BLaER1 (cell line): ENCODE measurements at regions not wholly inside any gene's neighbourhood (a gene's known extent, or its start where the extent isn't known, plus 50 kb on each side); places are given as distances from the start of the nearest gene placed in this dataset.

ENCODE experiments used
- H3K27ac ChIP-seq: shearing (Covaris generic); formaldehyde crosslinking; 2 replicates; pipeline ENCODE4 v1.8.1; 2022
- H3K27me3 ChIP-seq: shearing (Covaris generic); formaldehyde crosslinking; 2 replicates; pipeline ENCODE4 v1.8.1; 2022
- H3K36me3 ChIP-seq: shearing (Covaris generic); formaldehyde crosslinking; 2 replicates; pipeline ENCODE4 v1.8.1; 2022
- H3K4me1 ChIP-seq: shearing (Covaris generic); formaldehyde crosslinking; 2 replicates; pipeline ENCODE4 v1.8.1; 2022
- H3K4me2 ChIP-seq: shearing (Covaris generic); formaldehyde crosslinking; 2 replicates; pipeline ENCODE4 v1.8.1; 2022
- H3K4me3 ChIP-seq: shearing (Covaris generic); formaldehyde crosslinking; 2 replicates; pipeline ENCODE4 v1.8.1; 2022
- H3K9ac ChIP-seq: shearing (Covaris generic); formaldehyde crosslinking; 2 replicates; pipeline ENCODE4 v1.8.1; 2022
- H3K9me3 ChIP-seq: shearing (Covaris generic); formaldehyde crosslinking; 2 replicates; pipeline ENCODE4 v1.8.1; 2022
- H4K20me1 ChIP-seq: shearing (Covaris generic); formaldehyde crosslinking; 2 replicates; pipeline ENCODE4 v1.8.1; 2022
- Cebpa-rat ChIP-seq: shearing (Covaris generic); IDR thresholded peaks from 2 replicates; pipeline ENCODE4 v1.8.1; 2022

DNA sequence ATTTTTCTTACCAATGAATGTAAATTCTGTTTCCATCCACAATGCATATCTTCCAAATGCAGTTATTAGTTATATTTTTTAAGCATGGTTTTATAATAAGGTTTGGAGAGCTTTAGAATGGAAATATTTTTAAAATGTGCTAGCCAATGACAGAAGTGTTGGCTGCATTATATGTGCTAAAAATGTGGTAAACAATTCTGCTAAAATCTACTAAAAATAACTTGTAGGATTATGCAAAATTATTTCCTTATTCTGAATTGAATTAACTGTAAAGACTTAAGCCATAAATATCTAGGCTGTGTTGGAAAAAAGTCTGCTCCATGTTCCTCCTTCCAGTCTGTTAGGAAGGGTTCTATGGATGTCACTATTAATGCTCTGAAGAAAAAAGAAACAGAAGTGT, 503.3 kb downstream of the PRR16 start:
- no peaks in the 10 kb centered on the region for H3K36me3 ChIP-seq
- H3K4me2 ChIP-seq: no peak overlapping the region
- H3K9ac ChIP-seq: no peak overlapping the region
- no peaks in the 10 kb centered on the region for H3K9me3 ChIP-seq
- no peak overlapping the region for H3K4me3 ChIP-seq
- no peaks in the 10 kb centered on the region for H3K27me3 ChIP-seq
- H3K4me1 ChIP-seq: no peaks in the 10 kb centered on the region
- H4K20me1 ChIP-seq: no peaks in the 10 kb centered on the region
- H3K27ac ChIP-seq: no peak overlapping the region
- no peak for TF ChIP-seq Cebpa-rat

- H3K4me3 ChIP-seq: no peak overlapping the region
- no peak overlapping the region for H3K9ac ChIP-seq
- H3K4me2 ChIP-seq: no peak overlapping the region
- H4K20me1 ChIP-seq: no peaks in the 10 kb centered on the region
- no peak overlapping the region for H3K27ac ChIP-seq
- no peaks in the 10 kb centered on the region for H3K4me1 ChIP-seq
- H3K27me3 ChIP-seq: no peaks in the 10 kb centered on the region
- H3K36me3 ChIP-seq: no peaks in the 10 kb centered on the region
- H3K9me3 ChIP-seq: no peaks in the 10 kb centered on the region
- TF ChIP-seq Cebpa-rat: no peak
Measured at GRCh38 chr5:120974690-120975089, 510.6 kb downstream of the PRR16 start.

- H3K27me3 ChIP-seq: no peaks in the 10 kb centered on the region
- no peaks in the 10 kb centered on the region for H3K9me3 ChIP-seq
- TF ChIP-seq Cebpa-rat: no peak
- no peak overlapping the region for H3K4me3 ChIP-seq
- no peaks in the 10 kb centered on the region for H3K4me1 ChIP-seq
- H3K9ac ChIP-seq: no peak overlapping the region
- H4K20me1 ChIP-seq: no peaks in the 10 kb centered on the region
- no peak overlapping the region for H3K4me2 ChIP-seq
- H3K36me3 ChIP-seq: no peaks in the 10 kb centered on the region
- H3K27ac ChIP-seq: no peak overlapping the region
Measured at GRCh38 chr5:120982351-120982750, 518.3 kb downstream of the PRR16 start.

- Histone ChIP-seq H3K36me3 (no peaks in the 10 kb centered on the region), H3K27me3 (no peaks in the 10 kb centered on the region), H3K4me2 (no peak overlapping the region)
Measured at GRCh38 chr5:120985526-120985925, 521.4 kb downstream of the PRR16 start.

GRCh38 chr5:120988491-120988890, 524.4 kb downstream of the PRR16 start:
- Histone ChIP-seq H3K27me3 (no peaks in the 10 kb centered on the region), H3K4me2 (no peak overlapping the region), H3K9me3 (no peaks in the 10 kb centered on the region), H3K36me3 (no peaks in the 10 kb centered on the region), H3K4me3 (no peak overlapping the region), H4K20me1 (no peaks in the 10 kb centered on the region), H3K4me1 (no peaks in the 10 kb centered on the region), H3K27ac (no peak overlapping the region), H3K9ac (no peak overlapping the region)
- TF ChIP-seq Cebpa-rat: no peak

More at GRCh38 chr5:120985526-120985925, 521.4 kb downstream of the PRR16 start:
- H4K20me1 ChIP-seq: no peaks in the 10 kb centered on the region
- H3K27ac ChIP-seq: no peak overlapping the region
- no peak for TF ChIP-seq Cebpa-rat
- no peaks in the 10 kb centered on the region for H3K9me3 ChIP-seq
- H3K9ac ChIP-seq: no peak overlapping the region
- H3K4me3 ChIP-seq: no peak overlapping the region
- H3K4me1 ChIP-seq: no peaks in the 10 kb centered on the region

GRCh38 chr5:120988941-120989340, 524.8 kb downstream of the PRR16 start:
- Histone ChIP-seq H3K27ac (no peak overlapping the region), H4K20me1 (no peaks in the 10 kb centered on the region), H3K4me2 (no peak overlapping the region), H3K4me3 (no peak overlapping the region), H3K4me1 (no peaks in the 10 kb centered on the region), H3K27me3 (no peaks in the 10 kb centered on the region), H3K9ac (no peak overlapping the region), H3K36me3 (no peaks in the 10 kb centered on the region), H3K9me3 (no peaks in the 10 kb centered on the region)
- TF ChIP-seq Cebpa-rat: no peak

GRCh38 chr5:120991569-120991968, 527.5 kb downstream of the PRR16 start:
- no peaks in the 10 kb centered on the region for H3K9me3 ChIP-seq
- no peak for TF ChIP-seq Cebpa-rat
- no peak overlapping the region for H3K4me3 ChIP-seq
- no peak overlapping the region for H3K4me2 ChIP-seq
- H3K9ac ChIP-seq: no peak overlapping the region
- no peak overlapping the region for H3K27ac ChIP-seq
- H3K4me1 ChIP-seq: no peaks in the 10 kb centered on the region
- H4K20me1 ChIP-seq: no peaks in the 10 kb centered on the region
- no peaks in the 10 kb centered on the region for H3K27me3 ChIP-seq
- no peaks in the 10 kb centered on the region for H3K36me3 ChIP-seq

- Histone ChIP-seq H3K27ac (no peak overlapping the region), H3K27me3 (no peaks in the 10 kb centered on the region), H4K20me1 (no peaks in the 10 kb centered on the region), H3K9ac (no peak overlapping the region), H3K9me3 (no peaks in the 10 kb centered on the region), H3K4me2 (no peak overlapping the region), H3K4me1 (no peaks in the 10 kb centered on the region), H3K4me3 (no peak overlapping the region), H3K36me3 (no peaks in the 10 kb centered on the region)
- no peak for TF ChIP-seq Cebpa-rat
Measured at GRCh38 chr5:120994112-120994511, 530.0 kb downstream of the PRR16 start.

- Histone ChIP-seq H3K4me2 (no peak overlapping the region), H3K4me3 (no peak overlapping the region), H3K36me3 (no peaks in the 10 kb centered on the region), H3K4me1 (no peaks in the 10 kb centered on the region), H3K27me3 (no peaks in the 10 kb centered on the region), H3K9ac (no peak overlapping the region), H4K20me1 (no peaks in the 10 kb centered on the region), H3K9me3 (no peaks in the 10 kb centered on the region), H3K27ac (no peak overlapping the region)
- TF ChIP-seq Cebpa-rat: no peak
Measured at GRCh38 chr5:120999550-120999949, 535.5 kb downstream of the PRR16 start.

GRCh38 chr5:121006217-121006616, 542.1 kb downstream of the PRR16 start:
- H3K4me3 ChIP-seq: no peak overlapping the region
- H3K36me3 ChIP-seq: no peaks in the 10 kb centered on the region
- no peak overlapping the region for H3K4me2 ChIP-seq

DNA sequence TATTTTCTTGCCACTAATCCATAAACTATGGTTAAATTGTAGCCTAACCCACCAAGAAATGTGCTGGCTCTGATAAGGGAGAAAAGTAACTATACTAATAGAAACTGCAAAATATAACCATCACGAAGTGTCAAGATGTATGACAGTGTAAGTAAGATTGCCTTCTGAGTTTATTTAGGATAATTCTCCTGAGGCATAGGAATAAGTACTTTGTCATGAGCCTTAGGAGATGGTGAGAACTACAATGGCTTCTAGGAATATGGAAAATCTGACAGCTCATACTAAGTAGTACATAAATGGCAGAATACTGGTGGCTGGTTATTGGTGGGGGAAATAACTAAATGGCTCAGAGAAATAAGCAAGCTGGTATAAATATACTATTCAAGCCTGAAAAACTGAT, 543.9 kb downstream of the PRR16 start:
- H3K9me3 ChIP-seq: no peaks in the 10 kb centered on the region
- H3K4me3 ChIP-seq: no peak overlapping the region
- no peak overlapping the region for H3K4me2 ChIP-seq
- no peak for TF ChIP-seq Cebpa-rat
- H4K20me1 ChIP-seq: no peaks in the 10 kb centered on the region
- H3K36me3 ChIP-seq: no peaks in the 10 kb centered on the region
- H3K27me3 ChIP-seq: no peaks in the 10 kb centered on the region
- H3K27ac ChIP-seq: no peak overlapping the region
- no peak overlapping the region for H3K9ac ChIP-seq
- H3K4me1 ChIP-seq: no peaks in the 10 kb centered on the region

More at GRCh38 chr5:121006217-121006616, 542.1 kb downstream of the PRR16 start:
- Histone ChIP-seq H3K4me1 (no peaks in the 10 kb centered on the region), H3K27ac (no peak overlapping the region), H3K27me3 (no peaks in the 10 kb centered on the region), H4K20me1 (no peaks in the 10 kb centered on the region), H3K9ac (no peak overlapping the region), H3K9me3 (no peaks in the 10 kb centered on the region)
- no peak for TF ChIP-seq Cebpa-rat
